Natural killer cell (primary cell): ENCODE measurements at regions not wholly inside any gene's neighbourhood (a gene's known extent, or its start where the extent isn't known, plus 50 kb on each side); places are given as distances from the start of the nearest gene placed in this dataset.

Experiments
- ATAC-seq, 3 donors: fragments of 150-1000 bp in 2 of 3; fragments of 200-7000 bp in 1 of 3; cut with Tn5 transposase; 1 replicate in 1 of 3; 2 replicates in 2 of 3; pipeline ENCODE4 v1.10.0; 2021; ENCODE audit warnings: mild to moderate bottlenecking in 2 of 3, moderate library complexity in 2 of 3
- DNase-seq, 2 donors: peaks; one replicate each; pipeline versions ENCODE4 v3.0.0 to v3.0.0-alpha.2; 2013 to 2021; ENCODE audit warnings: mixed read lengths in 1 of 2
- H3K27ac ChIP-seq: one replicate; pipeline ENCODE4 v1.5.1; 2013; ENCODE audit warnings: mild to moderate bottlenecking, low read length
- H3K27me3 ChIP-seq: one replicate; pipeline ENCODE4 v1.6.1; 2013; ENCODE audit warnings: low read length; ENCODE audit not compliant: control insufficient read depth, insufficient read depth
- H3K36me3 ChIP-seq: one replicate; pipeline ENCODE4 v1.6.1; 2013; ENCODE audit warnings: low read length; ENCODE audit not compliant: control insufficient read depth, insufficient read depth
- H3K4me1 ChIP-seq: one replicate; pipeline ENCODE4 v1.6.1; 2013; ENCODE audit warnings: low read length; ENCODE audit not compliant: control insufficient read depth, insufficient read depth
- H3K4me3 ChIP-seq: one replicate; pipeline ENCODE4 v1.5.1; 2013; ENCODE audit warnings: low read length
- H3K9me3 ChIP-seq: one replicate; pipeline ENCODE4 v1.6.1; 2013; ENCODE audit warnings: low read length; ENCODE audit not compliant: control insufficient read depth, insufficient read depth
- H3K27ac Mint-ChIP-seq, 2 donors: one replicate each; pipeline ENCODE4 v1.8.0; 2022; ENCODE audit warnings: mild to moderate bottlenecking in 2 of 2, mixed read lengths in 2 of 2, moderate library complexity in 1 of 2
- H3K27me3 Mint-ChIP-seq, 2 donors: one replicate each; pipeline ENCODE4 v1.8.0; 2022; ENCODE audit warnings: low read depth in 2 of 2, mixed read lengths in 2 of 2
- H3K36me3 Mint-ChIP-seq: one replicate; pipeline ENCODE4 v1.8.0; 2022; ENCODE audit warnings: mixed read lengths
- H3K4me1 Mint-ChIP-seq, 2 donors: one replicate each; pipeline ENCODE4 v1.8.0; 2022; ENCODE audit warnings: mixed read lengths in 2 of 2
- H3K4me3 Mint-ChIP-seq: one replicate; pipeline ENCODE4 v1.8.0; 2022; ENCODE audit warnings: mild to moderate bottlenecking, moderate library complexity, mixed read lengths
- H3K9me3 Mint-ChIP-seq, 2 donors: one replicate each; pipeline ENCODE4 v1.8.0; 2022; ENCODE audit warnings: mixed read lengths in 2 of 2
- CTCF ChIP-seq: fragments of 200-600 bp; IDR thresholded peaks from one replicate; pipeline ENCODE4 v1.8.0; 2022; ENCODE audit warnings: antibody characterized with exemption
- WGBS: methylation state at CpG from one replicate; pipeline ENCODE4 v1.1.7; 2013; ENCODE audit warnings: missing lambda C conversion rate; ENCODE audit not compliant: insufficient coverage; 5-methylcytosine and 5-hydroxymethylcytosine counted together
- intact Hi-C: fragments of 100-400 bp; cut with micrococcal nuclease; formaldehyde crosslinking; loops from one replicate; pipeline ENCODE4 v1.14.2; 2022

GRCh38 chr2:62382122-62382521 lies 123.9 kb downstream of the TMEM17 start:
- no peaks in the 10 kb centered on the region for H3K9me3 ChIP-seq
- WGBS = 15% methylated on average over 1 of the region's 2 CpGs
- Mint-ChIP-seq H3K4me3 (no peak overlapping the region), H3K27me3 (peaks cover 0 to 4% of the 10 kb centered on the region in 2 donors), H3K9me3 (no peaks in the 10 kb centered on the region), H3K27ac (no peak overlapping the region), H3K4me1 (no peaks in the 10 kb centered on the region), H3K36me3 (no peaks in the 10 kb centered on the region)
- H3K36me3 ChIP-seq = no peaks in the 10 kb centered on the region
- intact Hi-C loops = no loop called here
- no peaks in the 10 kb centered on the region for H3K27me3 ChIP-seq
- H3K27ac ChIP-seq = no peak overlapping the region
- DNase-seq (no peak), ATAC-seq (no peak)
- H3K4me3 ChIP-seq = no peak overlapping the region
- H3K4me1 ChIP-seq = no peaks in the 10 kb centered on the region
- TF ChIP-seq CTCF = no peak

- Histone ChIP-seq H3K36me3 (no peaks in the 10 kb centered on the region), H3K27me3 (no peaks in the 10 kb centered on the region), H3K4me3 (no peak overlapping the region), H3K4me1 (no peaks in the 10 kb centered on the region), H3K27ac (no peak overlapping the region), H3K9me3 (no peaks in the 10 kb centered on the region)
- TF ChIP-seq CTCF = no peak
- Mint-ChIP-seq H3K27ac (no peak overlapping the region), H3K9me3 (no peaks in the 10 kb centered on the region), H3K4me1 (no peaks in the 10 kb centered on the region), H3K36me3 (no peaks in the 10 kb centered on the region), H3K4me3 (no peak overlapping the region), H3K27me3 (peaks cover 0 to 4% of the 10 kb centered on the region in 2 donors)
- 88% methylated on average over 1 of the region's 1 CpG for WGBS
- intact Hi-C loops = no loop called here
- DNase-seq (no peak), ATAC-seq (no peak)
These were observed 124.3 kb downstream of the TMEM17 start for GRCh38 chr2:62381656-62382055.

- 41% methylated on average over 2 of the region's 2 CpGs for WGBS
These were observed 126.4 kb downstream of the TMEM17 start for GRCh38 chr2:62379566-62379965.

More at GRCh38 chr2:62379566-62379965, 126.4 kb downstream of the TMEM17 start:
- intact Hi-C loops = no loop called here
- Histone ChIP-seq H3K4me3 (no peak overlapping the region), H3K27ac (no peak overlapping the region), H3K9me3 (no peaks in the 10 kb centered on the region), H3K4me1 (no peaks in the 10 kb centered on the region), H3K36me3 (no peaks in the 10 kb centered on the region), H3K27me3 (no peaks in the 10 kb centered on the region)
- no peak for TF ChIP-seq CTCF
- Mint-ChIP-seq H3K4me3 (no peak overlapping the region), H3K27me3 (peaks cover 0 to 4% of the 10 kb centered on the region in 2 donors), H3K9me3 (no peaks in the 10 kb centered on the region), H3K4me1 (no peaks in the 10 kb centered on the region), H3K27ac (no peak overlapping the region), H3K36me3 (no peaks in the 10 kb centered on the region)
- DNase-seq = no peak
- ATAC-seq = no peak
